ENCODE measurements at regions not wholly inside any gene's neighbourhood (a gene's known extent, or its start where the extent isn't known, plus 50 kb on each side); places are given as distances from the start of the nearest gene placed in this dataset.
A peak's percentile ranks its signal among the peaks of the same experiment; 100 is the strongest.

- 92% methylated on average over 5 of the region's 5 CpGs for WGBS, 2 donors
Measured at GRCh38 chr6:8225113-8225512, 122.8 kb upstream of the EEF1E1 start.

GRCh38 chr6:8223678-8224077 lies 121.3 kb upstream of the EEF1E1 start:
- DNase-seq (ENCODE audit: low spot score in 2 of 2), result no peak
- WGBS, 2 donors, result 89% methylated on average over 2 of the region's 2 CpGs
- Histone ChIP-seq H3K27me3 (no peaks in the 10 kb centered on the region), H3K4me1 (no peaks in the 10 kb centered on the region), H3K4me3 (no peak overlapping the region), H3K9me3 (no peaks in the 10 kb centered on the region), H3K27ac (no peak overlapping the region), H3K36me3 (no peaks in the 10 kb centered on the region)
- TF ChIP-seq POLR2A (IDR thresholded peaks at IDR 0.05) (no peak), EP300 (IDR thresholded peaks at IDR 0.05) (no peak), CTCF (IDR thresholded peaks at IDR 0.05) (no peak)

More at GRCh38 chr6:8225113-8225512, 122.8 kb upstream of the EEF1E1 start:
- Histone ChIP-seq H3K4me3 (no peak overlapping the region), H3K27me3 (no peaks in the 10 kb centered on the region), H3K9me3 (no peaks in the 10 kb centered on the region), H3K27ac (no peak overlapping the region), H3K36me3 (no peaks in the 10 kb centered on the region), H3K4me1 (no peaks in the 10 kb centered on the region)
- no peak for DNase-seq (ENCODE audit: low spot score in 2 of 2)
- TF ChIP-seq POLR2A (IDR thresholded peaks at IDR 0.05) (no peak), EP300 (IDR thresholded peaks at IDR 0.05) (no peak), CTCF (IDR thresholded peaks at IDR 0.05) (no peak)

- peak in 1 of 2 donors; percentile 71 for DNase-seq (ENCODE audit: low spot score in 2 of 2)
- 1 to 3% methylated on average over 3 of the region's 3 CpGs for whole genome bisulfite sequencing, 2 donors
- H3K36me3 ChIP-seq, result no peaks in the 10 kb centered on the region
Measured at GRCh38 chr6:8219352-8219943, 117.1 kb upstream of the EEF1E1 start.

GRCh38 chr6:8218861-8219260 lies 116.5 kb upstream of the EEF1E1 start:
- 38 to 42% methylated on average over 5 of the region's 5 CpGs for WGBS, 2 donors
- no peak overlapping the region for H3K4me3 ChIP-seq
- H3K36me3 ChIP-seq, result no peaks in the 10 kb centered on the region
- H3K4me1 ChIP-seq, result no peaks in the 10 kb centered on the region
- no peak overlapping the region for H3K27ac ChIP-seq
- no peak for DNase-seq (ENCODE audit: low spot score in 2 of 2)
- peaks cover 0 to 3% of the 10 kb centered on the region in 2 donors for H3K27me3 ChIP-seq
- H3K9me3 ChIP-seq, result no peaks in the 10 kb centered on the region
- TF ChIP-seq POLR2A (IDR thresholded peaks at IDR 0.05) (no peak), EP300 (IDR thresholded peaks at IDR 0.05) (no peak), CTCF (IDR thresholded peaks at IDR 0.05) (no peak)

More at GRCh38 chr6:8219352-8219943, 117.1 kb upstream of the EEF1E1 start:
- no peaks in the 10 kb centered on the region for H3K4me1 ChIP-seq
- H3K27me3 ChIP-seq, result peaks cover 0 to 3% of the 10 kb centered on the region in 2 donors
- no peak for TF ChIP-seq POLR2A (IDR thresholded peaks at IDR 0.05)
- TF ChIP-seq EP300 (IDR thresholded peaks at IDR 0.05), result no peak
- peak; percentile 56 to 75 (median 61) for TF ChIP-seq CTCF (IDR thresholded peaks at IDR 0.05)
- no peaks in the 10 kb centered on the region for H3K9me3 ChIP-seq
- H3K27ac ChIP-seq, result no peak overlapping the region
- no peak overlapping the region for H3K4me3 ChIP-seq

- H3K9me3 ChIP-seq, result no peaks in the 10 kb centered on the region
- TF ChIP-seq POLR2A (IDR thresholded peaks at IDR 0.05) (no peak), EP300 (IDR thresholded peaks at IDR 0.05) (no peak), CTCF (IDR thresholded peaks at IDR 0.05) (no peak)
- peaks cover 0 to 3% of the 10 kb centered on the region in 2 donors for H3K27me3 ChIP-seq
- no peak overlapping the region for H3K27ac ChIP-seq
- WGBS, 2 donors, result 68 to 70% methylated on average over 6 of the region's 6 CpGs
- H3K4me1 ChIP-seq, result no peaks in the 10 kb centered on the region
- no peaks in the 10 kb centered on the region for H3K36me3 ChIP-seq
- no peak overlapping the region for H3K4me3 ChIP-seq
- no peak for DNase-seq (ENCODE audit: low spot score in 2 of 2)
Measured at GRCh38 chr6:8215631-8216030, 113.3 kb upstream of the EEF1E1 start.
